ENCODE measurements at regions not wholly inside any gene's neighbourhood (a gene's known extent, or its start where the extent isn't known, plus 50 kb on each side); places are given as distances from the start of the nearest gene placed in this dataset.

DNA sequence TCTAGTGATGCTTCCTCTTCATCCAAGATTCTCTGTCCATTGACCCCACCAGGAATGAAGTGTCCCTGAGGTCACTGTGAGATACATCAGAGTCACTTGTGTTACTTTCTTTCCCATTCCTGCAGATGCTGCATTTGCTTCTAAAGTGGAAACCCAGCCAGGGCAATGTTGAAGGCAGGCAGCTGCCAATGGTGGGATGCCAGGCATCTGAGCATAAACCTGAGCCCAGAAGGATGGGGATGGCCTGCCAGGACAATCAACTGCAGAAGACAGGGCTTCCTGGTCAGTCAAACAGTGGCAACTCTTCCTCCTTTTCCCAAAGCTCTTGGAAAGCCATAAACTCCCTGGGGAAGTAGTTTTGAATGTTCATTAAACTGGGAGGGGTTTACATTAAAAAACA lies 178.0 kb upstream of the TMEM132C start:
- TF ChIP-seq, protein P1, sequence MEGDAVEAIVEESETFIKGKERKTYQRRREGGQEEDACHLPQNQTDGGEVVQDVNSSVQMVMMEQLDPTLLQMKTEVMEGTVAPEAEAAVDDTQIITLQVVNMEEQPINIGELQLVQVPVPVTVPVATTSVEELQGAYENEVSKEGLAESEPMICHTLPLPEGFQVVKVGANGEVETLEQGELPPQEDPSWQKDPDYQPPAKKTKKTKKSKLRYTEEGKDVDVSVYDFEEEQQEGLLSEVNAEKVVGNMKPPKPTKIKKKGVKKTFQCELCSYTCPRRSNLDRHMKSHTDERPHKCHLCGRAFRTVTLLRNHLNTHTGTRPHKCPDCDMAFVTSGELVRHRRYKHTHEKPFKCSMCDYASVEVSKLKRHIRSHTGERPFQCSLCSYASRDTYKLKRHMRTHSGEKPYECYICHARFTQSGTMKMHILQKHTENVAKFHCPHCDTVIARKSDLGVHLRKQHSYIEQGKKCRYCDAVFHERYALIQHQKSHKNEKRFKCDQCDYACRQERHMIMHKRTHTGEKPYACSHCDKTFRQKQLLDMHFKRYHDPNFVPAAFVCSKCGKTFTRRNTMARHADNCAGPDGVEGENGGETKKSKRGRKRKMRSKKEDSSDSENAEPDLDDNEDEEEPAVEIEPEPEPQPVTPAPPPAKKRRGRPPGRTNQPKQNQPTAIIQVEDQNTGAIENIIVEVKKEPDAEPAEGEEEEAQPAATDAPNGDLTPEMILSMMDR (IDR thresholded peaks at IDR 0.05 in 4 of 5, conservative IDR thresholded peaks at IDR 0.05 in 1 of 5), result no peak
- TF ChIP-seq POLR2A (IDR thresholded peaks at IDR 0.05), result no peak

All from gastrocnemius medialis (tissue), 4 donors.